WTC11 (cell line): ENCODE measurements at regions not wholly inside any gene's neighbourhood (a gene's known extent, or its start where the extent isn't known, plus 50 kb on each side); places are given as distances from the start of the nearest gene placed in this dataset.

Source experiments
- ATAC-seq: fragments of 200-7000 bp; cut with Tn5 transposase; 2 replicates; pipeline ENCODE4 v1.10.0; 2021; ENCODE audit warnings: mild to moderate bottlenecking, moderate library complexity
- CTCF ChIA-PET: fragments of 300-600 bp; sonication (Branson Sonifier 250); formaldehyde crosslinking; loops from one replicate; lab custom pipeline; 2021; ENCODE audit warnings: antibody characterized with exemption; lab: Charles Lee
- POLR2A ChIA-PET: fragments of 350-600 bp; sonication (Branson Sonifier 250); formaldehyde crosslinking; loops from one replicate; lab custom pipeline; 2021; ENCODE audit warnings: antibody characterized with exemption; lab: Charles Lee
- DNase-seq: peaks from one replicate; pipeline ENCODE4 v3.0.0; 2021; ENCODE audit warnings: low spot score
- H3K27ac Mint-ChIP-seq: 2 replicates; pipeline ENCODE4 v1.8.0; 2021; ENCODE audit warnings: mixed read lengths
- H3K27me3 Mint-ChIP-seq: 2 replicates; pipeline ENCODE4 v1.8.0; 2021; ENCODE audit warnings: low read depth, mild to moderate bottlenecking, moderate library complexity, mixed read lengths
- H3K36me3 Mint-ChIP-seq: 2 replicates; pipeline ENCODE4 v1.8.0; 2021; ENCODE audit warnings: mixed read lengths
- H3K4me1 Mint-ChIP-seq: 2 replicates; pipeline ENCODE4 v1.8.0; 2022; ENCODE audit warnings: mixed read lengths
- H3K4me3 Mint-ChIP-seq: 2 replicates; pipeline ENCODE4 v1.8.0; 2021; ENCODE audit warnings: mild to moderate bottlenecking, moderate library complexity, mixed read lengths
- H3K9me3 Mint-ChIP-seq: 2 replicates; pipeline ENCODE4 v1.8.0; 2021; ENCODE audit warnings: mixed read lengths
- ARID4B ChIP-seq: sonication (generic); formaldehyde crosslinking; IDR thresholded peaks from 2 replicates; pipeline ENCODE4 v1.8.0; 2023; ENCODE audit warnings: missing genetic modification reagents, mild to moderate bottlenecking, borderline replicate concordance
- CREM ChIP-seq: sonication (generic); formaldehyde crosslinking; IDR thresholded peaks from 2 replicates; pipeline ENCODE4 v1.8.1; 2022; ENCODE audit warnings: mild to moderate bottlenecking, missing genetic modification reagents, moderate library complexity
- E2F1 ChIP-seq: sonication (generic); formaldehyde crosslinking; IDR thresholded peaks from 2 replicates; pipeline ENCODE4 v1.8.0; 2022; ENCODE audit warnings: mild to moderate bottlenecking, missing genetic modification reagents
- E2F5 ChIP-seq: sonication (generic); formaldehyde crosslinking; IDR thresholded peaks from 2 replicates; pipeline ENCODE4 v1.8.1; 2022; ENCODE audit warnings: mild to moderate bottlenecking, moderate library complexity, missing genetic modification reagents
- NR1H2 ChIP-seq: sonication (generic); formaldehyde crosslinking; IDR thresholded peaks from 2 replicates; pipeline ENCODE4 v1.9.0; 2021; ENCODE audit warnings: mild to moderate bottlenecking, moderate library complexity, missing genetic modification reagents
- PREB ChIP-seq: sonication (generic); formaldehyde crosslinking; IDR thresholded peaks from 2 replicates; pipeline ENCODE4 v1.8.1; 2022; ENCODE audit warnings: mild to moderate bottlenecking, missing genetic modification reagents, moderate library complexity, borderline replicate concordance
- RELA ChIP-seq: sonication (generic); formaldehyde crosslinking; IDR thresholded peaks from 2 replicates; pipeline ENCODE4 v1.8.1; 2022; ENCODE audit warnings: missing genetic modification reagents, mild to moderate bottlenecking, borderline replicate concordance
- ZBTB43 ChIP-seq: sonication (generic); formaldehyde crosslinking; IDR thresholded peaks from 2 replicates; pipeline ENCODE4 v1.8.1; 2023; ENCODE audit warnings: mild to moderate bottlenecking, missing genetic modification reagents
- ZNF263 ChIP-seq: sonication (generic); formaldehyde crosslinking; IDR thresholded peaks from 2 replicates; pipeline ENCODE4 v1.8.1; 2022; ENCODE audit warnings: low read depth, mild to moderate bottlenecking, moderate library complexity, missing genetic modification reagents
- ZNF396 ChIP-seq: fragments of 250-450 bp; sonication (Bioruptor Pico); IDR thresholded peaks from 2 replicates; pipeline ENCODE4 v1.8.0; 2021; ENCODE audit warnings: mild to moderate bottlenecking, moderate library complexity, borderline replicate concordance

- TF ChIP-seq NR1H2 (no peak), CREM (CRISPR knock-in tag) (no peak), ZNF396 (CRISPR knock-in tag) (no peak), RELA (CRISPR knock-in tag) (no peak)
Observed at GRCh38 chr20:60431349-60431748, 473.1 kb downstream of the CDH26 start (continued).

GRCh38 chr20:60437418-60437817, 479.2 kb downstream of the CDH26 start:
- Mint-ChIP-seq H3K36me3 (peaks cover 6% of the 10 kb centered on the region; the same call in 1 of the 2 replicates), H3K9me3 (peaks cover 40% of the 10 kb centered on the region), H3K4me1 (peaks cover 13% of the 10 kb centered on the region), H3K4me3 (no peak overlapping the region), H3K27ac (no peak overlapping the region), H3K27me3 (peaks cover 23% of the 10 kb centered on the region)
- ATAC-seq = no peak
- DNase-seq = no peak
- TF ChIP-seq E2F1 = no peak
- POLR2A ChIA-PET = no interaction called here
- CTCF ChIA-PET = no interaction called here

- Mint-ChIP-seq H3K36me3 (peaks cover 5% of the 10 kb centered on the region), H3K27me3 (peaks cover 31% of the 10 kb centered on the region)
- CTCF ChIA-PET = no interaction called here
- TF ChIP-seq ARID4B = no peak
- no peak for TF ChIP-seq PREB (CRISPR knock-in tag)
- no peak for TF ChIP-seq E2F5
- no peak for TF ChIP-seq ZBTB43
- TF ChIP-seq ZNF263 (CRISPR knock-in tag) = no peak
- TF ChIP-seq, all 79 proteins: peak for 0
- ATAC-seq (no peak), DNase-seq (no peak)
- Mint-ChIP-seq H3K4me1 (peaks cover 5% of the 10 kb centered on the region; the same call in 1 of the 2 replicates), H3K4me3 (no peak overlapping the region), H3K27ac (no peak overlapping the region), H3K9me3 (peaks cover 29% of the 10 kb centered on the region)
- POLR2A ChIA-PET = no interaction called here
Observed at GRCh38 chr20:60446267-60447111, 488.3 kb downstream of the CDH26 start.
